Ishikawa (cell line): ENCODE measurements at regions not wholly inside any gene's neighbourhood (a gene's known extent, or its start where the extent isn't known, plus 50 kb on each side); places are given as distances from the start of the nearest gene placed in this dataset.

Source experiments
- CEBPB ChIP-seq: IDR thresholded peaks from 2 replicates; pipeline ENCODE4 v1.6.1; 2012
- CREB1 ChIP-seq: IDR thresholded peaks from 2 replicates; pipeline ENCODE4 v1.6.1; 2012; ENCODE audit warnings: low read depth
- EGR1 ChIP-seq: IDR thresholded peaks from 2 replicates; pipeline ENCODE4 v1.6.1; 2012
- EP300 ChIP-seq: IDR thresholded peaks from 2 replicates; pipeline ENCODE4 v1.6.1; 2012; ENCODE audit warnings: borderline replicate concordance
- FOXM1 ChIP-seq: IDR thresholded peaks from 2 replicates; pipeline ENCODE4 v1.6.1; 2012; ENCODE audit warnings: low read depth, borderline replicate concordance
- MAX ChIP-seq: IDR thresholded peaks from 2 replicates; pipeline ENCODE4 v1.6.1; 2012
- NFIC ChIP-seq: IDR thresholded peaks from 2 replicates; pipeline ENCODE4 v1.6.1; 2012
- RAD21 ChIP-seq: IDR thresholded peaks from 2 replicates; pipeline ENCODE4 v1.6.1; 2012; ENCODE audit warnings: low read depth
- REST ChIP-seq: IDR thresholded peaks from 2 replicates; pipeline ENCODE4 v1.6.1; 2012; ENCODE audit warnings: low read depth, mild to moderate bottlenecking
- TAF1 ChIP-seq: IDR thresholded peaks from 2 replicates; pipeline ENCODE4 v1.6.1; 2012; ENCODE audit warnings: low read depth, mild to moderate bottlenecking
- TCF12 ChIP-seq: IDR thresholded peaks from 2 replicates; pipeline ENCODE4 v1.6.1; 2012; ENCODE audit warnings: low read depth
- TEAD4 ChIP-seq: IDR thresholded peaks from 2 replicates; pipeline ENCODE4 v1.6.1; 2012
- USF1 ChIP-seq: IDR thresholded peaks from 2 replicates; pipeline ENCODE4 v1.6.1; 2012
- YY1 ChIP-seq: IDR thresholded peaks from 2 replicates; pipeline ENCODE4 v1.6.1; 2012; ENCODE audit warnings: low read depth
- ZBTB7A ChIP-seq: IDR thresholded peaks from 2 replicates; pipeline ENCODE4 v1.6.1; 2012; ENCODE audit warnings: low read depth

- TF ChIP-seq USF1, result no peak
- no peak for TF ChIP-seq NFIC
- TF ChIP-seq YY1, result no peak
- no peak for TF ChIP-seq REST
- no peak for TF ChIP-seq EP300
- no peak for TF ChIP-seq CEBPB
- TF ChIP-seq MAX, result no peak
- no peak for TF ChIP-seq TEAD4
- TF ChIP-seq ZBTB7A, result no peak
- no peak for TF ChIP-seq FOXM1
Observed at GRCh38 chr2:71962350-71962749, 185.3 kb downstream of the CYP26B1 start.

GRCh38 chr2:71961289-71962027 lies 186.2 kb downstream of the CYP26B1 start:
- TF ChIP-seq CEBPB (no peak), CREB1 (no peak), TCF12 (no peak), ZBTB7A (no peak), EGR1 (no peak), RAD21 (no peak), USF1 (no peak), MAX (no peak), FOXM1 (no peak), YY1 (no peak), TEAD4 (no peak), REST (no peak), NFIC (no peak), EP300 (no peak), TAF1 (no peak)

DNA sequence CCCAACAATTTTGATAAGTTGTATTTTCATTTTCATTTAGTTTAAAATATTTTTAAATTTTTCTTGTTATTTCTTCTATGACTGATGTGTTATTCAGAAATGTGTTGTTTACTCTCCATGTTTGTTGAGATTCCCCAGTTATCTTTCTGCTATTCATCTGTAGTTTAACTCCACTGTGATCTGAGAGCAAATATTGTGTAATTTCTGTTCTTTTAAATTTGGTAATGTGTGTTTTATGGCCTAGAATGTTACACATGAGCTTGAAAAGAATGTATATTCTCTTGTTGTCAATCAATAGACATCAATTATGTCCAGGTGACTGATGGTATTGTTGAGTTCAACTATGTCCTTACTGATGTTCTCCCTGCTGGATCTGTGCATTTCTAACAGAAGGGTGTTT lies 188.2 kb downstream of the CYP26B1 start:
- no peak for TF ChIP-seq CEBPB
- TF ChIP-seq MAX, result no peak
- TF ChIP-seq TAF1, result no peak
- TF ChIP-seq EP300, result no peak
- no peak for TF ChIP-seq RAD21
- no peak for TF ChIP-seq TEAD4
- TF ChIP-seq CREB1, result no peak
- TF ChIP-seq FOXM1, result no peak
- no peak for TF ChIP-seq REST
- no peak for TF ChIP-seq YY1
- TF ChIP-seq EGR1, result no peak
- TF ChIP-seq TCF12, result no peak
- no peak for TF ChIP-seq USF1
